Sigmoid colon (tissue), 6 donors: ENCODE measurements at regions not wholly inside any gene's neighbourhood (a gene's known extent, or its start where the extent isn't known, plus 50 kb on each side); places are given as distances from the start of the nearest gene placed in this dataset.
"Not testable (repeated sequence)": the region's sequence is repeated elsewhere in the genome, so short reads cannot be mapped to it uniquely, and the experiment has no call there.

Source experiments
- DNase-seq: peaks from one replicate; pipeline ENCODE4 v3.0.0-alpha.2; 2019
- H3K27ac ChIP-seq, 4 donors: fragments of 200-600 bp; sonication (generic); one replicate each; pipeline ENCODE4 v1.5.1; 2016 to 2019; ENCODE audit warnings: mild to moderate bottlenecking in 1 of 4
- H3K27me3 ChIP-seq, 3 donors: fragments of 200-600 bp; sonication (generic); one replicate each; pipeline ENCODE4 v1.5.1; 2019; ENCODE audit warnings: mild to moderate bottlenecking in 1 of 3
- H3K36me3 ChIP-seq, 4 donors: fragments of 200-600 bp; sonication (generic); one replicate each; pipeline ENCODE4 v1.5.1; 2016 to 2019
- H3K4me1 ChIP-seq, 4 donors: fragments of 200-600 bp; sonication (generic); one replicate each; pipeline ENCODE4 v1.5.1; 2017 to 2019
- H3K4me3 ChIP-seq, 4 donors: fragments of 200-600 bp; sonication (generic); one replicate each; pipeline ENCODE4 v1.5.1; 2017 to 2019; ENCODE audit warnings: mild to moderate bottlenecking in 2 of 4, moderate library complexity in 1 of 4
- H3K9me3 ChIP-seq, 4 donors: fragments of 200-600 bp in 3 of 4; sonication (generic) in 3 of 4; one replicate each; pipeline versions ENCODE4 v1.5.1 to v1.6.1; 2013 to 2019
- CTCF ChIP-seq, 4 experiments: fragments of 450-650 bp in 3 of 4; fragments of 200-600 bp in 1 of 4; IDR thresholded peaks; one replicate each; pipeline ENCODE4 v1.5.1; 2016 to 2019; ENCODE audit warnings: antibody characterized with exemption in 4 of 4, mild to moderate bottlenecking in 3 of 4, moderate library complexity in 2 of 4
- EP300 ChIP-seq, 4 donors: sonication (generic); formaldehyde crosslinking; IDR thresholded peaks; one replicate each; pipeline ENCODE4 v1.6.1; 2017; ENCODE audit warnings: antibody characterized with exemption in 4 of 4
- POLR2A ChIP-seq, 2 donors: fragments of 450-650 bp; IDR thresholded peaks; one replicate each; pipeline ENCODE4 v1.6.1; 2016; ENCODE audit warnings: antibody characterized with exemption in 2 of 2, mild to moderate bottlenecking in 2 of 2, moderate library complexity in 2 of 2
- POLR2AphosphoS5 ChIP-seq, 4 donors: sonication (generic); formaldehyde crosslinking; IDR thresholded peaks; one replicate each; pipeline ENCODE4 v1.6.1; 2017; ENCODE audit warnings: antibody characterized with exemption in 4 of 4
- WGBS, 2 donors: extraction: QIAGEN DNeasy Blood & Tissue Kit; methylation state at CpG; one replicate each; pipeline ENCODE4 v1.1.7; 2013; 5-methylcytosine and 5-hydroxymethylcytosine counted together
- intact Hi-C: fragments of 100-400 bp; cut with DNase I; formaldehyde crosslinking; loops from one replicate; pipeline ENCODE4 v1.15.1; 2023
- donor health status: healthy with polysubstance abuse.
- donor health status: healthy.

- Histone ChIP-seq H3K36me3 (no peaks in the 10 kb centered on the region), H3K9me3 (no peaks in the 10 kb centered on the region), H3K4me3 (no peak overlapping the region), H3K4me1 (no peaks in the 10 kb centered on the region), H3K27ac (no peak overlapping the region), H3K27me3 (no peaks in the 10 kb centered on the region)
- no peak for TF ChIP-seq POLR2AphosphoS5 (IDR thresholded peaks at IDR 0.05)
- TF ChIP-seq POLR2A (IDR thresholded peaks at IDR 0.05), result no peak
- TF ChIP-seq EP300 (IDR thresholded peaks at IDR 0.05), result no peak
- no peak for TF ChIP-seq CTCF (IDR thresholded peaks at IDR 0.05)
- 67 to 70% methylated on average over 3 of the region's 3 CpGs for WGBS, 2 donors
- intact Hi-C loops, result no loop called here
- no peak for DNase-seq
Measured at GRCh38 chr4:181020456-181020855, 1222.7 kb upstream of the TENM3 start.

- 83 to 95% methylated on average over 1 of the region's 1 CpG for WGBS, 2 donors
- Histone ChIP-seq H3K4me1 (no peaks in the 10 kb centered on the region), H3K36me3 (no peaks in the 10 kb centered on the region), H3K9me3 (no peaks in the 10 kb centered on the region), H3K27ac (no peak overlapping the region), H3K4me3 (no peak overlapping the region), H3K27me3 (no peaks in the 10 kb centered on the region)
- DNase-seq, result no peak
- TF ChIP-seq POLR2AphosphoS5 (IDR thresholded peaks at IDR 0.05) (no peak), CTCF (IDR thresholded peaks at IDR 0.05) (no peak), POLR2A (IDR thresholded peaks at IDR 0.05) (no peak), EP300 (IDR thresholded peaks at IDR 0.05) (no peak)
- intact Hi-C loops, result no loop called here
Measured at GRCh38 chr4:181021213-181021612, 1222.0 kb upstream of the TENM3 start.

GRCh38 chr4:181030135-181030921, 1212.9 kb upstream of the TENM3 start:
- H3K36me3 ChIP-seq, H3K4me1 ChIP-seq, H3K27ac ChIP-seq, intact Hi-C loops, H3K27me3 ChIP-seq, H3K4me3 ChIP-seq, H3K9me3 ChIP-seq: not testable (repeated sequence)
- peak; percentile 66 for DNase-seq
- WGBS, 2 donors, result 88 to 91% methylated on average over 14 of the region's 14 CpGs

- Histone ChIP-seq H3K27ac (no peak overlapping the region), H3K36me3 (no peaks in the 10 kb centered on the region), H3K4me1 (no peaks in the 10 kb centered on the region), H3K27me3 (no peaks in the 10 kb centered on the region), H3K4me3 (no peak overlapping the region), H3K9me3 (no peaks in the 10 kb centered on the region)
- 92% methylated on average over 7 of the region's 7 CpGs for WGBS, 2 donors
- intact Hi-C loops, result no loop called here
- TF ChIP-seq CTCF (IDR thresholded peaks at IDR 0.05) (no peak), POLR2AphosphoS5 (IDR thresholded peaks at IDR 0.05) (no peak), EP300 (IDR thresholded peaks at IDR 0.05) (no peak), POLR2A (IDR thresholded peaks at IDR 0.05) (no peak)
- no peak for DNase-seq
Measured at GRCh38 chr4:181030961-181031360, 1212.2 kb upstream of the TENM3 start.

GRCh38 chr4:181043486-181043885, 1199.7 kb upstream of the TENM3 start:
- Histone ChIP-seq H3K4me1 (no peaks in the 10 kb centered on the region), H3K9me3 (no peaks in the 10 kb centered on the region), H3K27me3 (no peaks in the 10 kb centered on the region), H3K4me3 (no peak overlapping the region), H3K36me3 (no peaks in the 10 kb centered on the region), H3K27ac (no peak overlapping the region)
- 83 to 92% methylated on average over 4 of the region's 4 CpGs for WGBS, 2 donors
- intact Hi-C loops, result no loop called here
- TF ChIP-seq EP300 (IDR thresholded peaks at IDR 0.05), result no peak
- TF ChIP-seq CTCF (IDR thresholded peaks at IDR 0.05), result no peak
- TF ChIP-seq POLR2AphosphoS5 (IDR thresholded peaks at IDR 0.05), result no peak
- TF ChIP-seq POLR2A (IDR thresholded peaks at IDR 0.05), result no peak
- DNase-seq, result no peak
